DMS 273 (cell line): ENCODE measurements at regions not wholly inside any gene's neighbourhood (a gene's known extent, or its start where the extent isn't known, plus 50 kb on each side); places are given as distances from the start of the nearest gene placed in this dataset.
"Not testable (repeated sequence)": the region's sequence is repeated elsewhere in the genome, so short reads cannot be mapped to it uniquely, and the experiment has no call there.

ENCODE experiments used
- DNase-seq: peaks from one replicate; lab custom pipeline; 2025; ENCODE audit not compliant: unreplicated experiment; lab: John Stamatoyannopoulos, UW

- not testable (repeated sequence) for DNase-seq
Measured at GRCh38 chr16:34099028-34099427, 639.6 kb downstream of the TP53TG3F start.
